ENCODE measurements at regions not wholly inside any gene's neighbourhood (a gene's known extent, or its start where the extent isn't known, plus 50 kb on each side); places are given as distances from the start of the nearest gene placed in this dataset.

- TF ChIP-seq, protein P1, sequence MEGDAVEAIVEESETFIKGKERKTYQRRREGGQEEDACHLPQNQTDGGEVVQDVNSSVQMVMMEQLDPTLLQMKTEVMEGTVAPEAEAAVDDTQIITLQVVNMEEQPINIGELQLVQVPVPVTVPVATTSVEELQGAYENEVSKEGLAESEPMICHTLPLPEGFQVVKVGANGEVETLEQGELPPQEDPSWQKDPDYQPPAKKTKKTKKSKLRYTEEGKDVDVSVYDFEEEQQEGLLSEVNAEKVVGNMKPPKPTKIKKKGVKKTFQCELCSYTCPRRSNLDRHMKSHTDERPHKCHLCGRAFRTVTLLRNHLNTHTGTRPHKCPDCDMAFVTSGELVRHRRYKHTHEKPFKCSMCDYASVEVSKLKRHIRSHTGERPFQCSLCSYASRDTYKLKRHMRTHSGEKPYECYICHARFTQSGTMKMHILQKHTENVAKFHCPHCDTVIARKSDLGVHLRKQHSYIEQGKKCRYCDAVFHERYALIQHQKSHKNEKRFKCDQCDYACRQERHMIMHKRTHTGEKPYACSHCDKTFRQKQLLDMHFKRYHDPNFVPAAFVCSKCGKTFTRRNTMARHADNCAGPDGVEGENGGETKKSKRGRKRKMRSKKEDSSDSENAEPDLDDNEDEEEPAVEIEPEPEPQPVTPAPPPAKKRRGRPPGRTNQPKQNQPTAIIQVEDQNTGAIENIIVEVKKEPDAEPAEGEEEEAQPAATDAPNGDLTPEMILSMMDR (IDR thresholded peaks at IDR 0.05; ENCODE audit: poor library complexity, severe bottlenecking): no peak
- DNase-seq (ENCODE audit: low spot score): no peak
- Histone ChIP-seq H3K4me1 (ENCODE audit: insufficient read depth, poor library complexity, severe bottlenecking) (peaks cover 1% of the 10 kb centered on the region), H3K36me3 (ENCODE audit: low read depth) (no peaks in the 10 kb centered on the region), H3K27me3 (ENCODE audit: insufficient read depth, poor library complexity, severe bottlenecking) (no peaks in the 10 kb centered on the region), H3K27ac (ENCODE audit: poor library complexity, severe bottlenecking) (no peak overlapping the region), H3K9me3 (ENCODE audit: severe bottlenecking) (no peaks in the 10 kb centered on the region), H3K4me3 (ENCODE audit: severe bottlenecking) (no peak overlapping the region)
- ATAC-seq (ENCODE audit: low read depth): no peak
Observed at GRCh38 chr20:57948180-57948955, 238.6 kb upstream of the PMEPA1 start.

- DNase-seq (ENCODE audit: low spot score): no peak
- ATAC-seq (ENCODE audit: low read depth): no peak
- Histone ChIP-seq H3K9me3 (ENCODE audit: severe bottlenecking) (no peaks in the 10 kb centered on the region), H3K4me3 (ENCODE audit: severe bottlenecking) (no peak overlapping the region), H3K4me1 (ENCODE audit: insufficient read depth, poor library complexity, severe bottlenecking) (no peaks in the 10 kb centered on the region), H3K27ac (ENCODE audit: poor library complexity, severe bottlenecking) (no peak overlapping the region), H3K36me3 (ENCODE audit: low read depth) (no peaks in the 10 kb centered on the region), H3K27me3 (ENCODE audit: insufficient read depth, poor library complexity, severe bottlenecking) (no peaks in the 10 kb centered on the region)
- TF ChIP-seq, protein P1 (IDR thresholded peaks at IDR 0.05; ENCODE audit: poor library complexity, severe bottlenecking): no peak
Observed at GRCh38 chr20:57947421-57948179, 237.8 kb upstream of the PMEPA1 start.

- TF ChIP-seq, protein P1 (IDR thresholded peaks at IDR 0.05; ENCODE audit: poor library complexity, severe bottlenecking): no peak
- H3K4me1 ChIP-seq (ENCODE audit: insufficient read depth, poor library complexity, severe bottlenecking): no peaks in the 10 kb centered on the region
- H3K36me3 ChIP-seq (ENCODE audit: low read depth): no peaks in the 10 kb centered on the region
- no peak for DNase-seq (ENCODE audit: low spot score)
- H3K27ac ChIP-seq (ENCODE audit: poor library complexity, severe bottlenecking): no peak overlapping the region
- no peak overlapping the region for H3K4me3 ChIP-seq (ENCODE audit: severe bottlenecking)
- no peaks in the 10 kb centered on the region for H3K27me3 ChIP-seq (ENCODE audit: insufficient read depth, poor library complexity, severe bottlenecking)
- no peaks in the 10 kb centered on the region for H3K9me3 ChIP-seq (ENCODE audit: severe bottlenecking)
- no peak for ATAC-seq (ENCODE audit: low read depth)
Observed at GRCh38 chr20:57946559-57947315, 236.9 kb upstream of the PMEPA1 start.

GRCh38 chr20:57944988-57945387, 235.2 kb upstream of the PMEPA1 start:
- no peak overlapping the region for H3K27ac ChIP-seq (ENCODE audit: poor library complexity, severe bottlenecking)
- no peak overlapping the region for H3K4me3 ChIP-seq (ENCODE audit: severe bottlenecking)
- H3K9me3 ChIP-seq (ENCODE audit: severe bottlenecking): no peaks in the 10 kb centered on the region
- H3K4me1 ChIP-seq (ENCODE audit: insufficient read depth, poor library complexity, severe bottlenecking): no peaks in the 10 kb centered on the region
- TF ChIP-seq, protein P1 (IDR thresholded peaks at IDR 0.05; ENCODE audit: poor library complexity, severe bottlenecking): no peak
- H3K27me3 ChIP-seq (ENCODE audit: insufficient read depth, poor library complexity, severe bottlenecking): no peaks in the 10 kb centered on the region
- DNase-seq (ENCODE audit: low spot score) (no peak), ATAC-seq (ENCODE audit: low read depth) (no peak)
- H3K36me3 ChIP-seq (ENCODE audit: low read depth): no peaks in the 10 kb centered on the region

All from RWPE2 (cell line).